ENCODE measurements at regions not wholly inside any gene's neighbourhood (a gene's known extent, or its start where the extent isn't known, plus 50 kb on each side); places are given as distances from the start of the nearest gene placed in this dataset.

DNA sequence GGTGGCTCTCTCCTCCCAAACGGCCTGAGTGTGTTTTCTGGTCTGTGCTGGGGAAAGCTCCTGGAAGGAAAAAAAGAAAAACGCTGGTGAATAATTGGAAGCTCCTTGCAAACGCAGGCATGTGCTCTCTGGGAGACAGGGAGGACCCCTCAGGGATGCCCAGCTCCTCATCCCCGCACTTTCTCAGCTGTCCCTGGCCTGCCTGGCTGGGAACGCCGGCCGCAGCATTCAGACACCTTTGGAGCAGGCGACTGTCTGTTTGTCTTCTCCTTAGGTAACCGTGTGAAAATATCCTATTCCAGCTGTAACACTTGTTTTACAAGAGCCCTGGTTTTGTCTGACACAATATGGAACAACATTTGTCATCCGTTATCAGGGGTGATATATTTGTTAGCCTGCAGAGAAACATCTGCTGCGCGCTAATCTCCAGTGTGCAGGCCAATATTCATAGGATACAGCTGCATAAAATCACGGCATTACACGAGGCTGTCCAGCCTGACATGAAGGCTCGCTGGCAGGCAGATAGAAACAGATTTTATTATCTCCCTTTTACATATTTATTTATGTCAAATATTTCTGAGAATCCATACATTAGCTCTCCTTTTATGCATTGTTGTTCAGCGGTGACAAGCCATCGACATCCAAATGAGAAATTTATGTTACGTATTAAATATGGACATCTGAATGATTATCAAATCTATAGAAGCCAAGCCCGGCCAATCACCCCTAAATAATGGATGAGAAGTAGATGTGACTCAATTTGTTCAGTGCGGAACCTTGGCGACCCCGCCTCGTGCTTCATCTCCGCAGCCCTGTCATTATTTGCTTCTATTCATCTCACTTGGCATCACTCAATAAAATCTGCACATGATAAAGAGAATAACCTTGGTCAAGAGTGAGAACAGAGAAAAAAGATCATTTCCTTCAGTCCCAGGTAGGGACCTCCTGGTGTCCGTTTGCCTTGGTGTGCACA lies 675.1 kb upstream of the SALL3 start:
- DNase-seq, result no peak

DNA sequence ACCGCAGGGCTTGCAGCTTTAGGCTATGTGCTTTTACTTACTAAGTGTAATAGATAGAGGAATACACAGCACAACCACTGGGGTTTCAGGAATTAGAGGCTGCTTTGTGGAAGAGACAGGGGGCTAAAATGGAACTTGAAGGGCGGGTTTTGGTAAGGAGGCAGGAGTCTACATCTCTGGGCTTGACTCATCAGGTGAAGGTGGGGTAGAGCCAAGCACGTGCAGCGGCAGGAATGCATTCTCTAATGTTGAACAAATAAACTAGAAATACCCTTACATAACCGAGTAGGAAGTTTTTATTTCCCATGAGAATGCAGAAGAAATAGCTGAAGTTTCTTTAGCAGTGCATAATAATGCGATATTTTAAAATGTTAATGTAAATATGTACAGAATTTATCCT lies 673.8 kb upstream of the SALL3 start:
- DNase-seq, result no peak

DNA sequence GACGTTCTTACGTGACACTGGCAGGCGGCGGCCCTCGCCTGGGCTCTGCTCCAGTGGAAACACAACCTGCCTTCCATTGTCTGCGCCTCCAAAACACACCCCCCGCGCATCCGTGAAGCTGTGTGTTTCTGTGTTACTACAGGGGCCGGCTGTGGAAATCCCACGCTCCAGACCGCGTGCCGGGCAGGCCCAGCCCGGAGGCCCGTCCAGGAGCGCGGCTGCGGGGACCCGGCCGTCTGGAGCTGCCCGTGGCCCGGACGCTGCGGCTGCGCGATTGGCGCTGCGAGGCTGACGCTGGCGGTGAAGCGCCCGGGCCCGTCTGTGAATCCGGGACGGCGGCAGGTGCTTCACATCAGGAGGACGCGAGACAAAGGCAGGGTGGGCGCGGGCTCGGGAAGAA lies 670.3 kb upstream of the SALL3 start:
- no peak for DNase-seq

- DNase-seq, result no peak
Measured at GRCh38 chr18:78309924-78310323, 669.7 kb upstream of the SALL3 start.

- DNase-seq, result no peak
Measured at GRCh38 chr18:78319264-78319663, 660.4 kb upstream of the SALL3 start.

GRCh38 chr18:78319961-78320360 lies 659.7 kb upstream of the SALL3 start:
- DNase-seq, result no peak

DNA sequence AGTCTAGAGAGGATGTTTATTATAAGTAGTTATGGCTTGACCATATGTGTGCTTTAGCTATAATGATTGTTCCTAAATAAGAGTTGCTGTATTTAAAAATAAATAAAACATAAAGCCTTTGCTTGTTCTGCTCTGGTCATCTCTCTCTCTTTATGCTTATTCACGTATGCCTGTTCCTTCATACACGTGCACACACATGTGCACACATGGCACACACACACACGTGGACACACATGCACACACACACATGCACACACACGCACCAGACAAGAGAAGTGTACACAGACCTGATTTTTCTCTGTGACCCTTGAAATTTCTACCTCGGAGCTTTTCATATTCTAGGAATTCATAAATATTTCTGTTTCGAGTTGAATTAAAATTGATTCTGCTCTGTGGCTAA lies 658.2 kb upstream of the SALL3 start:
- no peak for DNase-seq

- no peak for DNase-seq
Measured at GRCh38 chr18:78323453-78324197, 656.0 kb upstream of the SALL3 start.

DNA sequence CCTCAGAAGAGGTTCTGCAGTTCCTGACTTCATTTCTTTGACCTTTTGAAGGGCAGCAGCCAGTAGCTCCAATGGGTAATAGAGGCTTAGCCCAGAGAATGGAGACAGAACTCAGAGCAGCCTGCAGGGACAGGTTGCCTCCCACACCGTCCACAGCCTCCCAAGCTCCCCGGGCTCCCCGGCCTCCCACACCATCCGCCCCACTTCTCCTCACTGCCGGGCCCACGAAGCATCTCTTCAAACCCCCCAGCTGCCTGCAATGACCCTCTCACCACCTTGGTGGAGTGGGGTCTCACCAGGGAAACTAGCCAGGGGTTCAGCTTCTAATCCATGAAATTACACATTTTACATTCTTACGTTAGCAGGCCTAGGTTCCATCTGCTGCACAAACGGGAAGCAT lies 652.0 kb upstream of the SALL3 start:
- no peak for DNase-seq

- DNase-seq, result no peak
Measured at GRCh38 chr18:78330766-78331165, 648.9 kb upstream of the SALL3 start.

- DNase-seq, result no peak
Measured at GRCh38 chr18:78352910-78353309, 626.7 kb upstream of the SALL3 start.

DNA sequence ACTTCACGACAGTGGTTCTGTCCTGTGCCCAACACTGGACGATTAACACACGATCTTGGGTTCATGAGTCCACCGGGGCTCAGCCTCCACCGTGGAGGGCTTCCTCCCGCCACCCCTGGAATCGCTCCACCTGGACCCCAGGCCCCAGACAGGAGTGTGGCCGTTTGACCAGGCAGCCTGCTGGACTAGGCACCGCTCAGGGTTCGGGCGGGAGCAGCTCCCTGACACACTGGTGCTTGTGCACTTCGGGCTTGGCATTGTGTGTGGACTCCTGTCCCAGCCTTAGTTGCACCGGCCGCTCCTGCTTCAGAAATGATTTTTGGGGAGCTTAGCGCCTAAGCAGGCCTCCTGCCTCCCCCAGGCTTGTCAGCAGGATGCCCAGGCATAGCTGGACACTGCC lies 617.4 kb upstream of the SALL3 start:
- no peak for DNase-seq

DNA sequence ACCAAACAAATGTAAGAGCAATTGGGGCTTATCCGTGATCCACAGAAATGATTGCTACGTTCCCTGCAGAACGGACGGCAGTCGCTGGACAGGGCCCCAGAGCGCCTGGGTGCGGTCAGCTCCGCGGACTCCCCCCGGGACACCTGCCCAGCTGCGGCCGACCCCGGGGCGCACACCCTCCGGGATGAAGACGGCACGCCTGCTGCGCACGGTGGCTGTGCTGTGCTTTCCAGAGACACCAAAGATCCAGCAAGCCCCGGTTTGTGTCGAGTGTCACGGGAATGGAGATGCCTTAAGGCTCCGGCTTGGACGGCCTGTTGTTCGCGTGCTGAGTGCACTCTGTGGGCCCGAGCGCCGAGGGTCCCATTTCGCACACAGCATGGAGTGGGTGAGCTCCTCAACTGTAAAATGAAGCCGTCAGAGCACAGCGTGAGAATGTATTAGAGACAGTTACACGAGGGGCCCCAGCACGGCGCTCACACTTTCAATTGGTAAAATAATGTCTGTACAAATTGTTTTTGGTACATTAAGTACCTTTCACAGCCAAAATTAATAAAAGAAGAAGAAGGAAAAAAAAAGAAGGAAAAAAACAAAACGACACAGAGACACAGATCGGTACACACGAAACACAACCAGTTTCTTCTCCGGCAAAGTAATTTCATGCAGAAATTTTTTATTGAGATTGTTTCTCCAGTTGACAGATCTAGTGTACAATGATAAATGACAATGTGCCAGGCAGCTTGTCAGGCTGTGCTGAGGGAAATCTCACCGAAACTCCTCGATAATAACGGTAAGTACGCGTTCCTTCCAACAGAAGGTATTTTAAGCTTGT lies 615.8 kb upstream of the SALL3 start:
- DNase-seq, result no peak

- no peak for DNase-seq
Measured at GRCh38 chr18:78364388-78364960, 615.1 kb upstream of the SALL3 start.

DNA sequence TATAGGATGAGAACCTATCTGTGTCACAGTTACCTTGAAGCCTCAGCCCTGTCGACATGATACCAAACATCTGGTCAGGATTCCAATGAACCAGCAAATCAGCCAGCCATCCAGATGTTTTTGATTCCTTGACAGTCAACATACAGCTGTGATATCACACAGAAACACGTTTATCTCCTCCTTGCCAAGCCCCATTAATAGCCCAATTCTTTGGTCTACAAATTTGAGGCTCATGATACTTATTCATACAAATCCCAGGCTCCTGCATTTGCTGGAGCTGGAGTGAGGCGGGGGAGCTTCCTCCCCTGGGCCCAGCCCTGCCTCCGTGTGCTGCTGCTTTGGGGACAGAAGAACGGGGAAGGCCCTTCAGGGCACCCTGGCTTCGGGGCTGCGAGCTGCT lies 611.6 kb upstream of the SALL3 start:
- no peak for DNase-seq

- DNase-seq, result no peak
Measured at GRCh38 chr18:78368726-78369125, 610.9 kb upstream of the SALL3 start.

- no peak for DNase-seq
Measured at GRCh38 chr18:78376046-78376445, 603.6 kb upstream of the SALL3 start.

- no peak for DNase-seq
Measured at GRCh38 chr18:78378403-78378802, 601.2 kb upstream of the SALL3 start.

- DNase-seq, result no peak
Measured at GRCh38 chr18:78378983-78379382, 600.6 kb upstream of the SALL3 start.

DNA sequence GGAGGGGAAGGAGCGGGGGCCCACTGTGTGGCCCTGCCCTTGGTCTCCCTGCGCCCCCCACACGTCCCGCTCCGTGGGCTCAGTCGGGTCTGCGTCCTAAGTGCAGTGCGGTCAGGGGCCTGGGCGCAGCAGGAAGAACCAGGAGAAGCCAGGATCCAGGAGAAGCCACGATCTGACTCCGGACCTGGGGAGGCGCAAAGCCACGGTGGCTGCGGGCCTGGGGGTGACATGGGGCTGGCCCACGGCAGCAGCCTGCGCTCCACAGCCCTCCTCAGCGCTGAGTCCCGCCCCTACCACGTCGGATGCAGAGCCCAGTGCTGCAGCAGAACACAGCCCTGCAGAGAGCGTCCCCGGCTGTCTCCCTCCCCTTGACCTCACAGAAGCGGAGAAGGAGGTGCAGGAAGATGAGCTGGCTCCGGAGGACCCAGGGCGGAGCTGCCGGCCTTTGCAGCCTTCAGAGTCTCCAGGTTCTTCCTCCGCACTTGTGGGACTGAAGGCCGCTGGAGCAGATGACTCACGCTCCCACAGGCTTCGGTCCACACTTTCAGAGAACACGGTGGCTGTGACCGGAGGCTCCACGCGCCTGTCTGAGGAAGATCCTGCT lies 589.2 kb upstream of the SALL3 start:
- no peak for DNase-seq

DNA sequence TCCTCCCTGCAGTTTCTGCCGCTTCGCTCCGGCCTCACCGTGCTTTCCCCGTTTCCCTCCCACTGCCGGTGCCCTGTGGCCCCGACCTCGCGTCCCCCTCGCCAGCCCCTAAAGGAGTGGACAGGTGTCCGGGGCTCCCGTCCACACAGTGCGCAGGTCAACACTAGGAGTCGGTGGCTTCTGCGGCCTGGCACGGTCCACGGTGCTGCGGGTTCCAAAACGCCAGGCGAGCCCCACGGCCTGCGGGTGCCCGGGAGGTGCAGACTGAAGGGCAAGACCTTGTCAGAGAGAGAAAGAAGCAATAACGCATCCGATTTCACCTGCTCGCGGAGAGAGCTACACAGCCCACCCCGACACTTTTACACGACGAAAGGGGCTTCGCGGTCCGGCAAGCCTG lies 588.7 kb upstream of the SALL3 start:
- no peak for DNase-seq
